ENCODE measurements at regions not wholly inside any gene's neighbourhood (a gene's known extent, or its start where the extent isn't known, plus 50 kb on each side); places are given as distances from the start of the nearest gene placed in this dataset.
"Not testable (repeated sequence)": the region's sequence is repeated elsewhere in the genome, so short reads cannot be mapped to it uniquely, and the experiment has no call there.

GRCh38 chr2:8346706-8347430, 335.0 kb upstream of the ID2 start:
- Histone ChIP-seq H3K36me3 (no peaks in the 10 kb centered on the region), H3K9me3 (no peaks in the 10 kb centered on the region), H3K27ac (replicated peaks in 1 of 4) (no peak overlapping the region), H3K4me1 (no peaks in the 10 kb centered on the region), H3K4me3 (no peak overlapping the region), H3K27me3 (no peaks in the 10 kb centered on the region)
- TF ChIP-seq CTCF (IDR thresholded peaks at IDR 0.05) (no peak), EP300 (IDR thresholded peaks at IDR 0.05) (no peak), POLR2A (IDR thresholded peaks at IDR 0.05; ENCODE audit: low read depth) (no peak), POLR2AphosphoS5 (IDR thresholded peaks at IDR 0.05) (no peak)
- WGBS, result 94% methylated on average over 5 of the region's 5 CpGs
- DNase-seq (ENCODE audit: extremely low spot score), result no peak
- intact Hi-C loops (cut with DNase I), result no loop called here

GRCh38 chr2:8348911-8349310, 332.9 kb upstream of the ID2 start:
- H3K36me3 ChIP-seq; H3K27ac ChIP-seq (replicated peaks in 1 of 4); DNase-seq (ENCODE audit: extremely low spot score); H3K27me3 ChIP-seq; H3K9me3 ChIP-seq; H3K4me3 ChIP-seq; H3K4me1 ChIP-seq; intact Hi-C loops (cut with DNase I): not testable (repeated sequence)
- WGBS, result 92% methylated on average over 4 of the region's 4 CpGs

- Histone ChIP-seq H3K9me3 (peaks cover 0 to 4% (median 0%) of the 10 kb centered on the region in 4 donors), H3K27me3 (no peaks in the 10 kb centered on the region), H3K4me3 (no peak overlapping the region), H3K27ac (replicated peaks in 1 of 4) (no peak overlapping the region), H3K36me3 (no peaks in the 10 kb centered on the region), H3K4me1 (no peaks in the 10 kb centered on the region)
- 84% methylated on average over 4 of the region's 4 CpGs for WGBS
- TF ChIP-seq POLR2A (IDR thresholded peaks at IDR 0.05; ENCODE audit: low read depth) (no peak), POLR2AphosphoS5 (IDR thresholded peaks at IDR 0.05) (no peak), EP300 (IDR thresholded peaks at IDR 0.05) (no peak), CTCF (IDR thresholded peaks at IDR 0.05) (no peak)
- DNase-seq (ENCODE audit: extremely low spot score), result peak; percentile 60
- intact Hi-C loops (cut with DNase I), result no loop called here
Measured at GRCh38 chr2:8352296-8352695, 329.6 kb upstream of the ID2 start.

GRCh38 chr2:8352989-8353388, 328.9 kb upstream of the ID2 start:
- no peak for DNase-seq (ENCODE audit: extremely low spot score)
- intact Hi-C loops (cut with DNase I), result no loop called here
- TF ChIP-seq POLR2A (IDR thresholded peaks at IDR 0.05; ENCODE audit: low read depth), result no peak
- Histone ChIP-seq H3K4me3 (no peak overlapping the region), H3K4me1 (no peaks in the 10 kb centered on the region), H3K27me3 (no peaks in the 10 kb centered on the region), H3K9me3 (peaks cover 0 to 4% (median 0%) of the 10 kb centered on the region in 4 donors), H3K27ac (replicated peaks in 1 of 4) (no peak overlapping the region), H3K36me3 (no peaks in the 10 kb centered on the region)
- 100% methylated on average over 1 of the region's 1 CpG for WGBS

GRCh38 chr2:8355102-8355859, 326.6 kb upstream of the ID2 start:
- peak; percentile 74 for DNase-seq (ENCODE audit: extremely low spot score)
- Histone ChIP-seq H3K4me3 (no peak overlapping the region), H3K9me3 (peaks cover 0 to 4% (median 0%) of the 10 kb centered on the region in 4 donors), H3K27me3 (no peaks in the 10 kb centered on the region), H3K27ac (replicated peaks in 1 of 4) (no peak overlapping the region), H3K4me1 (no peaks in the 10 kb centered on the region), H3K36me3 (no peaks in the 10 kb centered on the region)
- 80% methylated on average over 7 of the region's 7 CpGs for WGBS
- no peak for TF ChIP-seq EP300 (IDR thresholded peaks at IDR 0.05)
- TF ChIP-seq POLR2A (IDR thresholded peaks at IDR 0.05; ENCODE audit: low read depth), result no peak
- TF ChIP-seq POLR2AphosphoS5 (IDR thresholded peaks at IDR 0.05), result no peak
- no peak for TF ChIP-seq CTCF (IDR thresholded peaks at IDR 0.05)
- intact Hi-C loops (cut with DNase I), result no loop called here

All from esophagus muscularis mucosa (tissue), 4 donors.